Suprapubic skin (tissue), 2 donors: ENCODE measurements at regions not wholly inside any gene's neighbourhood (a gene's known extent, or its start where the extent isn't known, plus 50 kb on each side); places are given as distances from the start of the nearest gene placed in this dataset.

ENCODE experiments used
- EP300 ChIP-seq: sonication (generic); formaldehyde crosslinking; IDR thresholded peaks from one replicate; pipeline ENCODE4 v1.6.1; 2017; ENCODE audit warnings: antibody characterized with exemption
- POLR2A ChIP-seq, 2 donors: fragments of 450-650 bp; IDR thresholded peaks; one replicate each; pipeline ENCODE4 v1.6.1; 2017; ENCODE audit warnings: antibody characterized with exemption in 2 of 2, mild to moderate bottlenecking in 2 of 2, moderate library complexity in 2 of 2

- TF ChIP-seq POLR2A (IDR thresholded peaks at IDR 0.05): no peak
- TF ChIP-seq EP300: no peak
Measured at GRCh38 chr2:181285116-181285515, 172.1 kb upstream of the ITGA4 start.
